SK-N-MC (cell line): ENCODE measurements at regions not wholly inside any gene's neighbourhood (a gene's known extent, or its start where the extent isn't known, plus 50 kb on each side); places are given as distances from the start of the nearest gene placed in this dataset.

Experiments
- EZH2 ChIP-seq: fragments of 200-600 bp; sonication (generic); IDR thresholded peaks from one replicate; pipeline ENCODE4 v1.6.1; 2017; ENCODE audit warnings: antibody characterized with exemption
- POLR2AphosphoS5 ChIP-seq: IDR thresholded peaks from 2 replicates; pipeline ENCODE4 v1.6.1; 2012; ENCODE audit warnings: mild to moderate bottlenecking, low read depth, low read length, borderline replicate concordance

DNA sequence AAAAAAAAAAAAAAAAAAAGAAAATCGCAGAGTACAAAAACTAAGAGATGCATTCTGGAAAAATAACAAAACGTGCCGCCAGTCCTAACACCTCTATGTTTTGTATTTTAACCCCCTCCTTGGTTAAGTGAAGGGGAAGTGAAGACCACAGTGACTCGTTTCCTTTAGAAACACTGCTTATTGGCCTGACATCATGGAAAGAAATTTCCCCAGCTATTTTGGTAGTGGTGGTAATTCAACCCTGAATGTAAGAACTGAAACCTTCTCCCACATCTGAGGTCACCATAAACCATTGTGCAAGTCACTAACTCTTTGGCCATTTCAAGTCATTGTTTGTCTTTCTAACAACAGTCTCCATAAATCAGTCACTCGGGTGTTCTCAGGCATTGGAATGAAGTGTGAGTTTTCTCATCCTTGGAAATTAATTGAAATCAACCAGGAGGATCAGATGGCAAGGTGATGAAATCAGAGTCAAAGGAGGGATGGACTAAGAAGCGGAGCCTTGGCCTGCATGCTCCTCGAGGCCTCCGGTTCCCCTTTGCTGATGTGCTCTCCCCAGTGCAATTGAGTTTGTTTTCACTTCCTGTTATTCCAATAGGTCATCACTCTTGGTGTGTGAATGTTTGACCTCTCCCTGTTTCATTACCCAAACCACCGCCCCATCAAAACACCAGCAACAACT lies 443.9 kb downstream of the FGF9 start:
- no peak for TF ChIP-seq EZH2
- TF ChIP-seq POLR2AphosphoS5: no peak
